Activated effector memory CD4-positive, alpha-beta T cell treated with anti-CD3 and anti-CD28 coated beads, Interleukin-2, amount 50 U/mL, for 16 hours (primary cell): ENCODE measurements at regions not wholly inside any gene's neighbourhood (a gene's known extent, or its start where the extent isn't known, plus 50 kb on each side); places are given as distances from the start of the nearest gene placed in this dataset.
"Not testable (repeated sequence)": the region's sequence is repeated elsewhere in the genome, so short reads cannot be mapped to it uniquely, and the experiment has no call there.

Experiments
- DNase-seq: peaks from one replicate; pipeline ENCODE4 v3.0.0-alpha.2; 2020

- no peak for DNase-seq
Observed at GRCh38 chr4:128758314-128758922, 51.1 kb upstream of the JADE1 start.

- no peak for DNase-seq
Observed at GRCh38 chr4:128757712-128758111, 51.8 kb upstream of the JADE1 start.

- DNase-seq: no peak
Observed at GRCh38 chr4:128751354-128751753, 58.1 kb upstream of the JADE1 start.

- not testable (repeated sequence) for DNase-seq
Observed at GRCh38 chr4:128741748-128742147, 67.8 kb upstream of the JADE1 start.

- DNase-seq: no peak
Observed at GRCh38 chr4:128737098-128737513, 72.4 kb upstream of the JADE1 start.

- DNase-seq: no peak
Observed at GRCh38 chr4:128735714-128736113, 73.8 kb upstream of the JADE1 start.

- no peak for DNase-seq
Observed at GRCh38 chr4:128728190-128728589, 81.3 kb upstream of the JADE1 start.

GRCh38 chr4:128727658-128728057 lies 81.8 kb upstream of the JADE1 start:
- DNase-seq: no peak

- no peak for DNase-seq
Observed at GRCh38 chr4:128725405-128726055, 84.0 kb upstream of the JADE1 start.

GRCh38 chr4:128722911-128723310 lies 86.6 kb upstream of the JADE1 start:
- no peak for DNase-seq

GRCh38 chr4:128721896-128722295 lies 87.6 kb upstream of the JADE1 start:
- DNase-seq: no peak

- no peak for DNase-seq
Observed at GRCh38 chr4:128720270-128720669, 89.2 kb upstream of the JADE1 start.

- DNase-seq: no peak
Observed at GRCh38 chr4:128718768-128719167, 90.7 kb upstream of the JADE1 start.

- DNase-seq: no peak
Observed at GRCh38 chr4:128716338-128716737, 93.2 kb upstream of the JADE1 start.

GRCh38 chr4:128715616-128716015 lies 93.9 kb upstream of the JADE1 start:
- DNase-seq: no peak

GRCh38 chr4:128711361-128711760 lies 98.1 kb upstream of the JADE1 start:
- DNase-seq: no peak

GRCh38 chr4:128709268-128709667 lies 100.2 kb upstream of the JADE1 start:
- no peak for DNase-seq

- DNase-seq: no peak
Observed at GRCh38 chr4:128707864-128708263, 101.6 kb upstream of the JADE1 start.

- DNase-seq: no peak
Observed at GRCh38 chr4:128703948-128704347, 105.6 kb upstream of the JADE1 start.

GRCh38 chr4:128700659-128701350 lies 108.7 kb upstream of the JADE1 start:
- no peak for DNase-seq

- DNase-seq: no peak
Observed at GRCh38 chr4:128698386-128698785, 111.1 kb upstream of the JADE1 start.

- DNase-seq: no peak
Observed at GRCh38 chr4:128697323-128697722, 112.2 kb upstream of the JADE1 start.

GRCh38 chr4:128690011-128690410 lies 119.5 kb upstream of the JADE1 start:
- no peak for DNase-seq

GRCh38 chr4:128688846-128689437 lies 120.6 kb upstream of the JADE1 start:
- no peak for DNase-seq
